Activated naive CD4-positive, alpha-beta T cell treated with Interleukin-2 at 50 U/mL for 16 hours (primary cell): ENCODE measurements at regions not wholly inside any gene's neighbourhood (a gene's known extent, or its start where the extent isn't known, plus 50 kb on each side); places are given as distances from the start of the nearest gene placed in this dataset.

Source experiments
- DNase-seq: peaks from one replicate; pipeline ENCODE4 v3.0.0-alpha.2; 2020

DNA sequence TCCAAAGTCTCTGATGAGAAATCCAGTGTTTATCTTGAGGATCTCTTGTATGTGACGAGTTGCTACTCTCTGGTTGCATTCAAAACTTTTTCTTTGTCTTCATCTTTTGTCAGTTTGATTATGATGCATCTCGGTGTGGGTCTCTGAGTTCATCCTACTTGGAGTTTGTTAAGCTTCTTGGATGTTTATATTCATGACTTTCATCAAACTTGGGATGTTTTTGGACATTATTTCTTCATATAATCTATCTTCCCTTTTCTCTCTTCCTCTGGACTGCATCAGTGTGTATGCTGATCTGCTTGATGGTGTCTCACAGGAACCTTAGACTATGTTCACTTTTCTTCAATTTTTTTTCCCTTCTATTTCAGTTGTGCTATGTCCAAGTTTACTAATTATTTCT lies 320.4 kb downstream of the TLE3 start:
- DNase-seq = no peak

DNA sequence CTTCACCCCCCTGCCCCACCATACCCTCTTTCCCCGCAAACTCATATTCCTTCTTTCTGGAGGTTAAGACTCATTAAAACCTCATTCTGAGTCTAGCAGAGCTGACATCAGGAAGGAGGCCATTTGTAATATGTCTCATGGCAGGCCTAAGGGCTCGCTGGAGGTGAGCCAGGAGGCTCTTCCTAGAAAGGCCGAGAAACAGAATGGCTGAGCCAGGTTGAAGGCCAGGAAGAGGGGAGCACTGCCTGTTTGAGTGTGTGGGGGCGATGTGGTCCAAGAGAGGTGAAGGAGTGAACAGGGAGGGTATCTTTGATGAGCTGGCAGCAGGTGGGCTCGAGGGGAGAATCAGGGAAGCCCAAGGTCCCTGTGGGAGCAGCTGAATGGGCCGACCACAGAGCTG lies 317.3 kb downstream of the TLE3 start:
- DNase-seq = no peak

DNA sequence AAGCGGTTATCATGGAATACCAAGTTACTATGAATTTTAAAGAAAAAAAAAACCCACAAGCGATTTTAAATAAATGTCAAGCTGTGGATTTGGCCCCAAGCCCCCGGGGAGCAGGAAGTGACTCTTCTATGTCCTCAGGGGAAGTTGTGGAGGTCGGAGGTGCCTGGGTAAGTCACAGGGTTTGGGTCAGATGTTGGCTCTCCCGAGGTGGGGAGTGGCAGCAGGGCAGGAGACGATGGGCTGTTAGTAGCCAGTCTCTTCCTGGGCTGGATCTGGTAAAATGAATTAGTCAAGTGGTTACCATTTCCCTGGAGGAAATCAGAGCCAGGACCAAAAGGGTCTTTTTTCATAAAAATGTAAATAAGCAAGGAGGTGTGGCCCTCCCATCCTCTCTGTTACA lies 316.7 kb downstream of the TLE3 start:
- no peak for DNase-seq

DNA sequence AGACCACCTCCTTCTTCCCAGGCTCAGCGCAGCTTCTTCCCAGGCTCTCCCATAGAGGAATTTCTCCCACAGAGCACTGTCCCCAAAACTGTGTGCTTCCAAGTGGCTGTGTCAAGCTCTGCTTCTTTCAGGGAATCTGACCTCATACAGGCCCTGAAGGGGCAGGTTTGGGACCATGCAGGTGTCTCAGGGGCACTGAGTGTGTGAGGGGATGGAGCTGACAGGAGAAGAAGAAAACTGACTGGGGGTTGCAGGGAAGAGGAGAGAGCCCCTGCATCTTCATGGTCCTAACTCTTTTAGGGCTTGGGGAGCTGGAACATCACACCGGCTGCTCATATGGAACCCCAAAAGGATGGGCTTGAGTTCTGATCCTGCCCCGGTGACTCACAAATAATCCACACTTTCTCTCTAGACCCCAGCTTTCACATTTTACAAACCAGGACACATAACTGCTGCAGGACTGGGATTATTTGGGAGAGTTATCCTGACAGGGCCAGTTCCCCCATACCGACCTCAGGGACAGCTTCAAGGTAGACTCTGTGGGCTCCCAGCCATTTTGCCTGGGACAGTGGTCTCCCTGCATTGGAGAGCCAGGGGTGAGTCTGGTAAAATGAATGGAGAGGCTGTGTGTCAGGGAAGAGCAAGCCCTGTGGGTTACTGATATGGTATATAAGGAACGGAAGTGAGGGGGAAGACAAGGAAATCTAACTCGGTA lies 316.1 kb downstream of the TLE3 start:
- no peak for DNase-seq

DNA sequence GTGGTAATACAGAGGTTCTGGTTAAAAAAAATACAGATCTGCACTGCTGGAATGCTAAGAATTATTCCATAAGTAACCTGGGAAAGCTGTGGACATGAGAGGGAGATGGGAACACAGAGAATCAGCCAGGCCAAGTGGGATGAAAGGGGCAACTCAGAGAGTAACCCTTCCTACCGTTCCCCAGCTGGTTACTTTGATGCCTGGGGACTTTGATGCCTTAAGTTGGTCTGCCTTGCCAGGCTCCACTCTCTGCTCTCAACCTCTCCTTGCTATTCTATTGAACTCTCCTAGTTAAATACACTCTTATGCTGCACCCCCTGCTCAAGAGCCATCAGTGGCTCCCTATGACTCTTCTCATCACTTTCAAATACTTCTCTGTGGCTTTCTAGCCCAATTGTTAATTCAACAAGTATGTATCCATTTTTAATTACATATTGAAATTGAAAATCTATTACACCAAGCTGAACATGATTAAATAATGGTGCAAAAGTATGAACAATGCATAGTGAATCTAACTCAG lies 315.5 kb downstream of the TLE3 start:
- DNase-seq = no peak

DNA sequence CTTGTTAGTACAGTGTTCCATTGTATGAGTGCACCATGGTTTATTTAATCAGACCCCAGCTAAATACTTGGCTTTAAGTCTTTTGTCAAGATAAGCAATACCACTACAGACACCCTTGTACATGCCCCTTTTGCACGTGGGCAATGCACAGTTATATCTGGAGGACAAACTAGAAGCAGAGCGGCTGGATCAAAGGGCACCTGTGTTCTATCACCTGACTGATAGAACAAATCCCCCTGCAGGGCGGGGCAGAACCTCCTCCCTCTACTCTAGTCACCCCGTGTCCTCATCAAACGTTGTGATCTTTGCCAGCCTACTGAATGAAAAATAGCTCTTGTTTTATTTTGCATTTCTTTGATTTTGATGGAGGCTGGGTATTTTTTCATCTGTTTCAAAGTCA lies 314.9 kb downstream of the TLE3 start:
- no peak for DNase-seq

DNA sequence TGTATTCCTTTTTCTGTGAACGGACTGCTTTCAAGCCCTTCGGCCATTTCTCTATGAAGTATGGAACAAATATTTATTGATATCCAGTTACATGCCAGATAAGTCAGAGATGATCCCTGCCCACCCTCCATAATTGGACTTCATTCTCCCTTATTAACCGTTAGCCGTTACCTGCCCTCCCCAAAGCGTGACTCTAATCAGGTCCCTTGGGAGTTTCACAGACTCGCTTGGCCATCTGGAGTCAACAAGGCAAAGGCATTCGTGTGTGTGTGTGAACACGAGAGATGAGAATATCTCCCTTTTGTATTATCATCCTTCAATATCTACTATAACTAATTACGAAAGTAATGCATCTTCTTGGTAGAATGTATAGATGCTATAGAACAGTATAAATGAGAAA lies 314.5 kb downstream of the TLE3 start:
- DNase-seq = no peak

DNA sequence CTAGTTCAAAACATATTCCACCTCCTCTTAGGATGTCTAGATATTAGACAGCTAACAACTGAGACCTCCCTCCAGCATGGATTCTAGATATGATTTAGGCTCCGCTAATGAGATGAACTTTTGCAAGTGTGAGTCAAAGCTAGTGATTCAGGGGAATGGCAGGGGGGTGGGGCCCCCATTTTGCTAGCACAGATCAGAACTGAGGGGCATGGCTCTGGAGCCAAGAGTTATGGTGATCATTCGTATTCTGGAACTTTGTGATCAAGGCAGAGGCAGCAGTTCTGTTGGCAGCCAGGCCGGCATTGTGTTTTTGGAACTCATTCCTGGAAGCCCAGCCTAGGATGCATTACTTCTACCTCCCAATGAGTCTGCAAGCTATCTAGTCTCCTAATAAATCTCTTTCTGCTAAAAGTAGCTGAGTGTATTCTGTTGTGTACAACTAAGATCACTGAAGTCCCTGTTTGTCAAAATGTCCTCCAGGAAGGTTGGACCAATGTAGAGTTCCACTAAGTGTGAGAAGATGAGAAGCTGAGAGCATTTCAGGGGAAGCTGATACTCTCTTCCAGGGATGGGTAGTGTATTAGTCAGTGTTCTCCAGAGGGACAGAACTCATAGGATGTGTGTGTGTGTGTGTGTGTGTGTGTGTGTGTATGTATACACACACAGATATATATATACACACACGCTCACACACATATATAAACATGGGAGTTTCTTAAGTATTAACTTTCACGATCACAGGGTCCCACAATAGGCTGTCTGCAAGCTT lies 312.7 kb downstream of the TLE3 start:
- DNase-seq = no peak

DNA sequence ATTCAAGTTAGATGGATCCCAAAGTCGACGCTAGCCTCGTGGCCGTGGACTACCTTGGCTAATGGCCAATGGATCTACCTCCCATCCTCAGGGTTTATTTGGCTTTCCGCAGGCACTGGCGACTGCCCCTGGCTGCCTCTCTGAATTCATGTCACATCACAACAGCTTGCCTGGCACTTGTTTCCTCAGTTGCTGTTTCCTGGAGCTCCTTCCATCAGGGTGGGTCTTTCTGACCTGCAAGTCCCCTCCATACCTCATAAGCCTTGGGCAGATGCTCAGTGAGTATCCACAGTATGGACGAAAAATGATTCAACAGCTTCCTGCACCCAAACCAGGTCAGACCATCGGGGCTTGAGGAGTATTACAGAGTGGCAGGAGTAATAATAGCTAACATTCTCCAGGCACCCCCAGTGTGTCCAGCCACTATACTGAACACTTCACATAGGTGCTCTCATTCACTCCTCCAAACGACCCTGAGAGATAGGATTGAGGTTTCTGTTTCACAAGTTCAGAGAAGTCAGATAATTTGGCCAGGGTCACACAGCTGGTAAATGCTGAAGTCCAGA lies 311.5 kb downstream of the TLE3 start:
- DNase-seq = no peak

DNA sequence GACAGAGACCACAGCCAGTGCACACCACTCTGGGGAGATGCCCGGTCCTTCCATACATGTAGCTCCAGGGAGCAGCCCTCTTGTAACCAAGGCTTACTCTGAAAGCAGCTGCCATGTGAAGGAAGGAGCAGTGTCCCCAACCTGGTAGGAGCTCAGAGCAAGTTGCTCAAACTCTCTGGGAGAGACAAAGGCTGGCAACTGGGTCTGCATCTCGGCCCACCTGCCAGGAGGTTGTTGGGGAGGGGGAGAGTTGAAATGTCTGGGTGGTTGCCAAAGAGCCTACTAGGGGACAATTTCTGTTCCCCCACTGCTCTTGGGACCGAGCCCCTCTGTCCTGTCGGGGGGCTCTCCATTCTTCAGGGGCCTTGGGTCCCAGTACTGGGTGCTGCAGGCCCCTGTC lies 309.9 kb downstream of the TLE3 start:
- no peak for DNase-seq

DNA sequence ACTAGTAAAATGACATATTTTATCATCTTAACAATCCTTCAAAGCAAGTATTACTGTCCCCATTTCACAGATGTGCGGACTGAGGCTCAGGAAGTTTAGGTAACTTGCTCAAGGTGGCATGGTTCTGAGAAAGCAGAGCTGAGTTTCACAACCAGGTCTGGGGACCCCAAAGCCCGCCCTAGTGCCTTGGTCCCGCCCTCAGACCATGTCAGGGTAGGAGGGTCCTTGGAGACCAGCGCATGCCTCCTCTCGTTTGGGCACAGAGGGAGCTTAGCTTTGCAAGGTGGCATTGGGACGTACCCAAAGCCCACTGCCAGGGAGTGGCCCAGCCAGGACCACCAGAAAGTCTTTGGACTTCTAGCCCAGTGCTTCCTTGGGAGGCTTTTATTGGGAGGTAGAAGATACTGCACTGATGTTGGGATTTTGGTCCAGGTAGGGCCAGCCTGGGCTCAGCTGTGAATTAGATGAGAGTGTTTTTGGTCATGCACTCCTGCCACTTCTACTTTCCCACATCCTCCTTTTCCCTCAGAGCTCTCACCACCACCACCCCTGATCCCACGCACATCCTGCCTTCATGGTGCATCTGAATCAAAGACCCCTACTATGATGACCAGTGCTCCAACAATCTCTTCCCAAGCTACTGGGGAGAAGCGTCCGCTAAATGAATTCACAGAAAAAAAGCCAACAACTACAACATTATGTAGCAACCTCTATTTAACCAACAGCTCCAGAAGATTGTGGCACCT lies 307.9 kb downstream of the TLE3 start:
- DNase-seq = no peak

DNA sequence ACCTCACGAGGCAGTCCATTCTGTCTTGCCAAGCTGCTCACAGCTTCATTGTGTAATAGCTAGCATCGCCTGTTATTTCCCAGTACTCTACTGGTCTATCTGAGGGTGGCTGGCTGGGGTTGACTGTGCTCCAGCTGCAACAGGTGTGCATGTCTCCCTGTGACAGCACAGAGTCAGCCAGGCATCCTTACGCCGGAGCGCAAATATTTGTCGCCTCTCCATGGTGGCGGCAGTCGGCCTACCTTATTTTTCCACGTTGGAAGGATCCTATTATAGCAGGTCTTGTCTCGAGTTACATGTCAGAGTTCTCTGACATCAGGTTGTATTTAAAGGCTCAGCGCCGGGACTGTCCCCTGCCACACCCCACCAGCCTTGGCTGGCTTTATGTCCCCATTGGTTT lies 307.1 kb downstream of the TLE3 start:
- no peak for DNase-seq

DNA sequence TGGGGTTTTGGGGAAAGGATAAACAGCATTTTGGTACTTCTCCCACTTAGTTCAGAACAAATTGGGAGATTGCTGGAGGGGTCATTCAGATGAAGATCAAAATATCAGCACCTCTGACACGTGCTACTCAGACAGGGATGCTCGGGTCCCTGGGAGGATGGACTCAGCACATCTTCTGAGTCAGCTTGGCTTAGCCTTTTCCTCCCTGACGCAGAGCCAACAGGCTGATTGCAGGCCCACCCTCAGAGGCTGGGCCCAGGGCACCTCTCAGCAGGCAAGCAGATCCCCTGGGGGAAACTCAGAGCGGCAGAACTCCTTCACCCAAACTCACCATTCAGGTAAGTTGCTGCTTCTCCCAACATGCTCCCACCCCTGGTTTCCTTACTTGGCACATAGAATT lies 304.9 kb downstream of the TLE3 start:
- DNase-seq = no peak

DNA sequence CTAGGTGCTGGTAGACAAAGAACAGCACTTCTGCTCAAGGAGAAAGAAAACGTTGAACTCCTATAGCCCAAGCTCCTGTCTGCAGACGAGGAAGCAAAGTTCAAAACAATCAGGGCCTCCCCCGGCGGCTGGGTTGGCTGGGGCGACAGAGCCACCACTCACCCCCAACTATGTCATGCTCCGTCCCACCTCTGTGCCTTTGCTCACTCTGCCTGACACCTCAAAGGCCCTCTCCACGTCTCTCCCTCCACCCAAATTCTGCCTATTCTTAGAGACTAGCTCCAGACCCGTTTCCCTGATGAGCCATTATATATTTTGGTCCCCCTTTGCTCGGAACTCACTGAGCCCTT lies 304.3 kb downstream of the TLE3 start:
- no peak for DNase-seq

DNA sequence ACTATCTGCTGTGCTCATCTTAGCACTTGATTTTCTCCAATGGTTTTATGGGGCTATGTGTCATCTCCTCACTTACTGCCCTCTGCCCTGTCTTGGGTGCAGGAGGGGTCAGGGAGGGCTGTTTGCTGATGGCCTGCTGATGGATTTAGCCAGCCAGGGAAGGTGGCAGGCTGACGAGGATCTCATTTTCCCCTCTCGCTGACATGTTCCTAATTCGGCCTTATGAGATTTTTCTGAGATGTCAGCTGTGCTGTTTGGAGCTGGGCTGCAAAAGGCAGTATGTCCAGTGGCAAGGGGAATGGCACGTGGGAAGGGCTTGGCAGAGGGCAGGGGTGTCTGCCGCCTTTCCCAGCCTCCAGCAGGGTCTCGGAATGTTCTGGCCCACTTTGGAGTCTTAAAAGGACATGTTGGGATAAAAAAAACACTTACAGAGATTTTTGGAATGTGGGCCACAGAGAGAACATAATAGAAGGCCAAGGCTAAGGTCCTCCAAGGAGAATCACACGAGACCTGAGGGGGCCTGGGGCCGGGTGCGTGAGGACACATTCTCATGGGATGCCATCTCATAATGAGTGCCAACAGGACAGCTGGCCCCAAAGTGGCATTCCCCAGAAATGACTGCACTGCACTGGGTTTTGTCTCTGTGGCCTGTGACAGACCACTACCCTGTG lies 303.8 kb downstream of the TLE3 start:
- DNase-seq = no peak

DNA sequence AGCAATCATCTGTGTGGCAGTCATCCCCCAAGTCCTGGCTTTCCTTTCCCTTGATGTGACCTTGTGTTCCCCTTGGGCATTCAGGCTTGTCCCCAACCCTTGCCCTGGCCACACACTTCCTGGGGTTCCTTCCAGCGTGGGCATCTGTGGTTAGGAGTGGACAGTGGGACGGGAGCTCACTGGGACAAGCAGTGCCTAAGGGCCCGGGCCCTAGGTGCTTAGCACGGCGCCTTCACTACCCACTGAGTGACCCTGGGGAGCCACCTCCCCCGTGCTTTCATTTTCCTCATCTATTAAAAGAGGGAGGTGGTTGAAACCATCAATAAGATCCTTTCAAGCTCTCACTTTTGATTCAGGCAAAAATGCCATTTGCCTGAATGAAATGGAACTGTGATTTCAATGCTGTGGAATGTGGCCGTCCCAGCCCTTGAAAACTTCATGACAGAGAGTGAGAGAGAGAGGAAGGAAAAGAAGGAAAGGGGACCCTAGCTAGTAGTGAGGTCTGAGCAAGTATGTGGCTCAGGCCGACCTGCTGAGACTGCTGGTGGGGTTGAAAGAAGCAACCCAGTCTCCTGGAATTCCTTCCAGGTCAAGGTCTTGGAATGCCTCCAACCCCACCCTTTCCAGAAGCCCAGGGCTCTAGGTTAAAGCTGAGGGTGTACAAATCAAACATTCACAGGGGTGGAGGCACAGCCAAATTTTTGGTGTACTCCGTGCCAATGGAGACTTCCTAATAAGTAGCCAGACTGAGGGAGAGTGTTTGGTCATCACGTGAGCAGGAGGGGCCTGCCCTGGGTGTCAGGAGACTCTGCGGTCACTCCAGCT lies 302.9 kb downstream of the TLE3 start:
- DNase-seq = no peak

DNA sequence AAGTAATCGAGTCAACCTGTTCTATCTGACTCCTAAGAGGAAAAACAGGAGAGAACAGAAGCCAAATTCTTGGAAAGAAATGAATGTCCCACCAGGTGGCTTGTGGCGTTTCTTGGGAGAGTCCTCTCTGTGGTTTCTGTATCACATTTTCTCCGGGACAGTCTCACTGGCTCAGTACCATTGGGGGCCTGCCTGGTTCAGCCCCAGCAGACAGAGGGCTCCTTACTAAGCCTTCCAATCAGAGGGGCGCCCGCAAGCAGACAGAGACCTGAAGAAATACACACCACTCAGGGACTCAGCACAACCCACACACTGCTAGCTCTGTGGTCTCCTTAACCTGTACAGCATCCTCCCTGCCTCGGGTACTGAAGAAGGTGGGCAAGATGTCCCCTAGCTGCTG lies 302.1 kb downstream of the TLE3 start:
- no peak for DNase-seq

DNA sequence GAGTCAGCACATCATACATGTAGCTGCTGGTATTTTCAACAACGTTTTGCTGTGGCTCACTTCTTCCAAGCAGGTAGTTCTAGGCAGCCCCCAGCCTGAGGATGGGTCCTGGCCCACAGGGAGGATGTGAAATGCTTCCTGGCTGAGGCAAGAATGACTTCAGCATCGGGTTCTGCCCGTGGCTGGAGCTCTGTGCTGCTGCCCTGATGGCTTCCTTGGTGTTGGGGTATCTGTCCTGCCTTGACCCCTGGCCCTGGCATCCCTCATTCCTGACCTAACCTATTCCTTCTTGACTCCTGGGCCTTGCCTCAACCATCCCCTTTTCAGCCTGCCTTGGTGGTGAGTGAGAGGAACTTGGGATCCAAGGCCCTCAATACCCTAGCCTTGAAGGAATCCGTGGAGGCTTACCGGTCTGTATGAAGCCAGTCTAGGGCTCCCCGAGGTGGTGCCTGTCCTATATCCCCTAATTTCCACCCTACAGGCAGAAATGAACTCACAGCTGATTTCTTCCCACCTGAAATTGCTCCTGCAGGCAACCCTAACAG lies 300.6 kb downstream of the TLE3 start:
- no peak for DNase-seq

DNA sequence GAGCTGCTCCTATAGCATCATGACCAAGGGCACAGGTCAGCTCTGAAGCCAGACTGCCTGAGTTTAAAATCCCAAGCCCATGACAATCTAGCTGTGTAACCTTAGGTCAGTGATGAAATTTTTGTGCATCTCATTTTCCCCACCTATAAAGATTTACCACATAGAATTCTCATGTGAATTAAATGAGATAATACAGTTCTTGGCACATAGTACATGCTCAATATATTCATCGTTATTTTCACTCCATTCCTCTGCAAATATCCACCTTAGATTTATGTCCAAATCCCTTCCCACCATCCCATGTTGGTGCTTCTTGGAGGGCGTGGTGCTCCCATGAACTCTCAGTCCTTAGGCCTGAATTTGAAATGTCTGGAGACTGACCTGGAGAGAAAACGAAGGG lies 300.1 kb downstream of the TLE3 start:
- no peak for DNase-seq

DNA sequence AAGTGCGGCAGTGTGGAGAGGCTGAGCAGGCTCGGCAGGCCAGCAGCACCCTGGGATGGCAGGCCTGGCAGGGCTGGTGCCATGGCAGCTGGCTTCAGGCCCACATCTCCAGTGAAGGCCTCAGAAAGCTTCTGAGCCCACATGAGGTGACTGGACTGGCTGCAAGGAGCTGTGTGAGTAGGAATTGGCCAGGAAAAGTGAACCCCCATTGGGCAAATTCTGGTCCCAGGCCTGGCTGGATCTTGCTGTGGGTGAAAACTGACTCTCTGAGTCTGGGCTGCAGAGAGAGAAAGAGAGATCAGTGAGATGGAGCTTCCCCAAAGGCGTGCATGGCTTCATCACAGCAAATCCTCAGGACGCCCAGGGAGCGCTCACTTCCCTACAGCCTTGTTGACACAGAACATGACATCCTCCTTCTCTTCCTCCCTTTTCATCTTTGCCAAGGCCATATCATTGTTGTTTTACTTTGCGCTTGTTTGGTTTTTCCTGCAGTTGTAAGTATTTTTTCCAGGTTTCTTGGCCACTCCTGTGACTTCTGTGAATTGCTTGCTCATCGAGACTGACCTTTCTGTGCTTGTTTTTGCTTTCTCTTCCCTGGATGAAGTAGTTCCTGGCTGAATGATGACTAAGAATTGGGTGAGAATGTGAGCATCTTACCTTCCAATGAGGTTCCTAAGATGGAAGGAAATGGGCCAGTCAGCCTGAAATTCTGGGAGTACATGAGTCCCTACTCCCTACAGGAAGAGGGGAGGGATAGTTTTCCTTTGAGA lies 299.1 kb downstream of the TLE3 start:
- DNase-seq = no peak

DNA sequence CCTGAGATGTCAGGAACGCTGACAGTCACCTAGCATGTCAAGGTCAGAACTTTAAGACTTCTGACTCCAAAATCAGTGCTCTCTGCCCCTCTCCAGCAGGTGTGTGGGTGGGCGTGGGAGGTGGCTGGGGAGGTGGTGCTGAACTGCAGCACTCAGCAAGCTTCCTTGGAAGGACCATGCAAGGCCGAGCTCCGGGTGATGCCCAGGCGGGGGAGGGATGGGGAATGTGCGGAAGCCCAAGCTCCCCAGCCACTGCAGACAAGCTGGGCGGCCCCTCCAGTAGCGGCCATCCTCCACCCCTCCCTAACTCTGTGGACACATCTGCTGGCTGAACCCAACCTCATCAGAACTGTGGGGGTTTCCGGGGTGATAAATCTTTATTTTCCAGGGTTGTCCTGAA lies 296.6 kb downstream of the TLE3 start:
- DNase-seq = no peak
